ENCODE measurements at regions not wholly inside any gene's neighbourhood (a gene's known extent, or its start where the extent isn't known, plus 50 kb on each side); places are given as distances from the start of the nearest gene placed in this dataset.

DNA sequence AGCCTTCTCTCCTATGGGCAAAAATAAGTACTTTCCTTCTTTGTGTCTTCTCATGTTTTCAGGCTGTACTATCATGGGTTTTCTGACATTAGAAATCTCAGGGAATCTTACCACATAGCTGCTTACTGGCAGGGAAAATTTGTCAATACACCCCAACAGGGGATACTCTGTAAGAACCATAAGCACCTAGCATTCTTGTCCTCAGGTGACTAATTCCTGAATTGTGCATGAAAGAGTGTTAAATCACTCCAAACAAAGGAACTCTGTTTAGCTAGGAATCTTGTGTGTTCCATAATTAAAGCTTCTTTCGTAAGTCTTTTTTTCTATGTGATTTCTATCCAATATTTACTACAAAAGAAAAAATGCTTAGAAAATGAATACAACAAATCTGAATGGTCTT lies 206.7 kb upstream of the POT1 start:
- TF ChIP-seq, protein P1, sequence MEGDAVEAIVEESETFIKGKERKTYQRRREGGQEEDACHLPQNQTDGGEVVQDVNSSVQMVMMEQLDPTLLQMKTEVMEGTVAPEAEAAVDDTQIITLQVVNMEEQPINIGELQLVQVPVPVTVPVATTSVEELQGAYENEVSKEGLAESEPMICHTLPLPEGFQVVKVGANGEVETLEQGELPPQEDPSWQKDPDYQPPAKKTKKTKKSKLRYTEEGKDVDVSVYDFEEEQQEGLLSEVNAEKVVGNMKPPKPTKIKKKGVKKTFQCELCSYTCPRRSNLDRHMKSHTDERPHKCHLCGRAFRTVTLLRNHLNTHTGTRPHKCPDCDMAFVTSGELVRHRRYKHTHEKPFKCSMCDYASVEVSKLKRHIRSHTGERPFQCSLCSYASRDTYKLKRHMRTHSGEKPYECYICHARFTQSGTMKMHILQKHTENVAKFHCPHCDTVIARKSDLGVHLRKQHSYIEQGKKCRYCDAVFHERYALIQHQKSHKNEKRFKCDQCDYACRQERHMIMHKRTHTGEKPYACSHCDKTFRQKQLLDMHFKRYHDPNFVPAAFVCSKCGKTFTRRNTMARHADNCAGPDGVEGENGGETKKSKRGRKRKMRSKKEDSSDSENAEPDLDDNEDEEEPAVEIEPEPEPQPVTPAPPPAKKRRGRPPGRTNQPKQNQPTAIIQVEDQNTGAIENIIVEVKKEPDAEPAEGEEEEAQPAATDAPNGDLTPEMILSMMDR (conservative IDR thresholded peaks at IDR 0.05 in 1 of 2, IDR thresholded peaks at IDR 0.05 in 1 of 2; ENCODE audit: extremely low read depth in 1 of 2, insufficient read depth in 1 of 2, low read depth in 1 of 2, low read length in 2 of 2): no peak
- no peak for TF ChIP-seq EZH2 (IDR thresholded peaks at IDR 0.05; ENCODE audit: borderline replicate concordance, low read length)
